ENCODE measurements at regions not wholly inside any gene's neighbourhood (a gene's known extent, or its start where the extent isn't known, plus 50 kb on each side); places are given as distances from the start of the nearest gene placed in this dataset.

DNA sequence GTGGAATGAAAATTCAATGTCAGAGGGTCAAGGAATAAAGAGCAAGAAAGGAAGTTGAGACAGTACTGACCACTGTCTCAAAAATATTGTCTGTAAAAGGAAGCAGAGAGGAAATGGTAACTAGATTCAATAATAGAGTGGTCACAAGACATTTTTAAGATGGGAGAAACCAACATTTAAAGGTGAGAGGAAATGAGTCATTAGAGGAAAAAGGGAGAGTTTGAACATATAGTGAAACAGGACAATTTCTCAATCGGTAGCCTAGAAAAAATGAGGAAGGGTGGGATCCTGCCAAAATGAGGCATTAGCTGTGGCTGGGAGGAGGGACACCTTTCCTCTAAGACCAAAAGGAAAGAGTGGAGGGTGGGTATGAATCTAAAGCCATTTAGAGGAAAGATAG is 288.5 kb downstream of the SP3 start (continued):
- TF ChIP-seq ZNF383 (CRISPR knock-in tag; IDR thresholded peaks at IDR 0.05; ENCODE audit: borderline replicate concordance), result no peak
- TF ChIP-seq HMG20B (CRISPR knock-in tag; conservative IDR thresholded peaks at IDR 0.05), result no peak
- no peak for TF ChIP-seq KAT8 (CRISPR knock-in tag; IDR thresholded peaks at IDR 0.05)
- TF ChIP-seq NR2C2 (CRISPR knock-in tag; IDR thresholded peaks at IDR 0.05; ENCODE audit: borderline replicate concordance), result no peak
- no peak for TF ChIP-seq TGIF2 (CRISPR knock-in tag; IDR thresholded peaks at IDR 0.05)
- no peak for TF ChIP-seq PAF1 (CRISPR knock-in tag; IDR thresholded peaks at IDR 0.05)
- TF ChIP-seq ZNF160 (CRISPR knock-in tag; IDR thresholded peaks at IDR 0.05), result no peak

DNA sequence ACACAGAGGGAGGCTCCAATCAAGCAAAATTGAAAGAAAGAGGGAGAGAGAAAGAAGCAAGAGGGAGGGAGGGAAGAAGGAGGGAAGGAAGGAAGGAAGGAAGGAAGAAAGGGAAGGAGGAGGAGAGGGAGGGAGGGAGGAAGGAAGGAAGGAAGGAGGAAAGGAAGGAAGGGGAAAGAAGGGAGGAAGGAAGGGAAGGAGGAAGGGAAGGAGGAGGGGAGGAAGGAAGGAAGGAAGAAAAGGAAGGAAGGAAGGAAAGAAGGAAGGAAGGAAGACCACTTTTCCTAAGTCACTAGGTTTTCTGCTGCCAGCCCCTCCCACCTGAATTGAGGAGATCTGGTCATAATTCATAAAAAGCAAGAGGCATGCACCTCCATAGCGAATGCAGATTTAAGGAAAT is 287.0 kb downstream of the SP3 start:
- DNase-seq (ENCODE audit: low spot score) (no peak), ATAC-seq (no peak), FAIRE-seq (no peak)
- in situ Hi-C loops (cut with HindIII; ENCODE audit: extremely low pct_ligation_motif_present, low pct_unique_long_range_greater_than_20kb), result no loop called here
- BruUV-seq (replicated peaks), result no TSS peak
- Histone ChIP-seq H3K4me3 (replicated peaks in 1 of 3; ENCODE audit: insufficient read depth in 1 of 3, low read depth in 2 of 3, low read length in 3 of 3) (no peak overlapping the region), H4K20me1 (ENCODE audit: insufficient read depth, low read length) (no peaks in the 10 kb centered on the region), H3K4me1 (ENCODE audit: insufficient read depth, low read length) (no peaks in the 10 kb centered on the region), H3K27ac (ENCODE audit: extremely low read length, insufficient read depth, low read length) (no peak overlapping the region), H3K4me2 (ENCODE audit: low read depth, low read length) (no peak overlapping the region), H3K79me2 (ENCODE audit: insufficient read depth, low read length) (no peaks in the 10 kb centered on the region), H3K27me3 (ENCODE audit: control insufficient read depth in 1 of 2, insufficient read depth in 2 of 2, low read length in 2 of 2) (peaks cover 0 to 6% of the 10 kb centered on the region in 2 experiments; a peak in 3 of 5 replicates), H3K9me3 (ENCODE audit: low read length) (no peaks in the 10 kb centered on the region), H2AFZ (ENCODE audit: low read length) (no peak overlapping the region), H3K36me3 (replicated peaks in 1 of 2; ENCODE audit: control insufficient read depth in 1 of 2, insufficient read depth in 2 of 2, low read length in 2 of 2) (no peaks in the 10 kb centered on the region), H3K9ac (ENCODE audit: insufficient read depth, low read depth, low read length) (no peak overlapping the region)
- CTCF ChIA-PET (ENCODE audit: low intra/inter-chr PET ratio, low total read pairs), result no interaction called here
- intact Hi-C loops (cut with micrococcal nuclease; ENCODE audit: unreplicated experiment), result no loop called here
- TF ChIP-seq NCOA5 (CRISPR knock-in tag; IDR thresholded peaks at IDR 0.05) (no peak), ATAD3A (CRISPR knock-in tag; IDR thresholded peaks at IDR 0.05) (no peak), ZNF232 (CRISPR knock-in tag; IDR thresholded peaks at IDR 0.05; ENCODE audit: borderline replicate concordance) (no peak), XBP1 (CRISPR knock-in tag; IDR thresholded peaks at IDR 0.05) (no peak), MEIS2 (CRISPR knock-in tag; IDR thresholded peaks at IDR 0.05) (no peak), PCBP2 (optimal IDR thresholded peaks at IDR 0.05; ENCODE audit: low read depth, low read length, poor library complexity, severe bottlenecking) (peak; percentile 96), HNRNPK (IDR thresholded peaks at IDR 0.05; ENCODE audit: low read depth, low read length, poor library complexity, severe bottlenecking) (peak; percentile 67), ZNF678 (CRISPR knock-in tag; IDR thresholded peaks at IDR 0.05) (no peak), NR2F2 (IDR thresholded peaks at IDR 0.05; ENCODE audit: borderline replicate concordance, low read depth) (no peak)
- TF ChIP-seq, protein P1, sequence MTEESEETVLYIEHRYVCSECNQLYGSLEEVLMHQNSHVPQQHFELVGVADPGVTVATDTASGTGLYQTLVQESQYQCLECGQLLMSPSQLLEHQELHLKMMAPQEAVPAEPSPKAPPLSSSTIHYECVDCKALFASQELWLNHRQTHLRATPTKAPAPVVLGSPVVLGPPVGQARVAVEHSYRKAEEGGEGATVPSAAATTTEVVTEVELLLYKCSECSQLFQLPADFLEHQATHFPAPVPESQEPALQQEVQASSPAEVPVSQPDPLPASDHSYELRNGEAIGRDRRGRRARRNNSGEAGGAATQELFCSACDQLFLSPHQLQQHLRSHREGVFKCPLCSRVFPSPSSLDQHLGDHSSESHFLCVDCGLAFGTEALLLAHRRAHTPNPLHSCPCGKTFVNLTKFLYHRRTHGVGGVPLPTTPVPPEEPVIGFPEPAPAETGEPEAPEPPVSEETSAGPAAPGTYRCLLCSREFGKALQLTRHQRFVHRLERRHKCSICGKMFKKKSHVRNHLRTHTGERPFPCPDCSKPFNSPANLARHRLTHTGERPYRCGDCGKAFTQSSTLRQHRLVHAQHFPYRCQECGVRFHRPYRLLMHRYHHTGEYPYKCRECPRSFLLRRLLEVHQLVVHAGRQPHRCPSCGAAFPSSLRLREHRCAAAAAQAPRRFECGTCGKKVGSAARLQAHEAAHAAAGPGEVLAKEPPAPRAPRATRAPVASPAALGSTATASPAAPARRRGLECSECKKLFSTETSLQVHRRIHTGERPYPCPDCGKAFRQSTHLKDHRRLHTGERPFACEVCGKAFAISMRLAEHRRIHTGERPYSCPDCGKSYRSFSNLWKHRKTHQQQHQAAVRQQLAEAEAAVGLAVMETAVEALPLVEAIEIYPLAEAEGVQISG (CRISPR knock-in tag; IDR thresholded peaks at IDR 0.05), result no peak
- POLR2A ChIA-PET, result no interaction called here
- 44% methylated on average over 1 of the region's 1 CpG for WGBS (ENCODE audit: low lambda C conversion rate)

All from HepG2 (cell line).